LNCaP clone FGC (cell line): ENCODE measurements at regions not wholly inside any gene's neighbourhood (a gene's known extent, or its start where the extent isn't known, plus 50 kb on each side); places are given as distances from the start of the nearest gene placed in this dataset.

Experiments used
- DNase-seq: peaks from one replicate; pipeline ENCODE4 v3.0.0-alpha.2; 2011; ENCODE audit warnings: low read depth
- H3K4me3 ChIP-seq: 2 replicates; pipeline ENCODE4 v1.5.1; 2011; ENCODE audit warnings: mild to moderate bottlenecking, low read depth, low read length, control low read depth
- TF ChIP-seq, protein P1 (sequence below): IDR thresholded peaks from 2 replicates; pipeline ENCODE4 v1.5.1; 2012; ENCODE audit warnings: mild to moderate bottlenecking; ENCODE audit not compliant: control insufficient read depth, insufficient read depth; ENCODE audit errors: extremely low read depth

DNA sequence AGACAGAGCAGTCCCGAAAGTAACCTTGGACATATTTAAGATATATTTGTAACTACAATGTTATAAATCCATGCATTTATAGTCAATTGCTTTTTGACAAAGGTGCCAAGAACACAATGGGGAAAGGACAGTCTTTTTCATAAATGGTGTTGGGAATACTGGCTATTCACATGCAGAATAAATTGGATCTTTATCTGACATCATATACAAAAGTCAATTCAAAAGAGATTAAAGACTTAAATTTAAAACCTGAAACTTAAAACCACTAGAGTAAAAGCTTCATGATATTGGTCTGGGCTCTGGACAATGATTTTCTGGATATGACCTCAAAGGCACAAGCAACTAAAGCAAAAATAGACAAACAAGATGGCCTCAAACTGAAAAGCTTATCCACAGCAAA, 950.7 kb upstream of the TYRP1 start:
- TF ChIP-seq, protein P1, sequence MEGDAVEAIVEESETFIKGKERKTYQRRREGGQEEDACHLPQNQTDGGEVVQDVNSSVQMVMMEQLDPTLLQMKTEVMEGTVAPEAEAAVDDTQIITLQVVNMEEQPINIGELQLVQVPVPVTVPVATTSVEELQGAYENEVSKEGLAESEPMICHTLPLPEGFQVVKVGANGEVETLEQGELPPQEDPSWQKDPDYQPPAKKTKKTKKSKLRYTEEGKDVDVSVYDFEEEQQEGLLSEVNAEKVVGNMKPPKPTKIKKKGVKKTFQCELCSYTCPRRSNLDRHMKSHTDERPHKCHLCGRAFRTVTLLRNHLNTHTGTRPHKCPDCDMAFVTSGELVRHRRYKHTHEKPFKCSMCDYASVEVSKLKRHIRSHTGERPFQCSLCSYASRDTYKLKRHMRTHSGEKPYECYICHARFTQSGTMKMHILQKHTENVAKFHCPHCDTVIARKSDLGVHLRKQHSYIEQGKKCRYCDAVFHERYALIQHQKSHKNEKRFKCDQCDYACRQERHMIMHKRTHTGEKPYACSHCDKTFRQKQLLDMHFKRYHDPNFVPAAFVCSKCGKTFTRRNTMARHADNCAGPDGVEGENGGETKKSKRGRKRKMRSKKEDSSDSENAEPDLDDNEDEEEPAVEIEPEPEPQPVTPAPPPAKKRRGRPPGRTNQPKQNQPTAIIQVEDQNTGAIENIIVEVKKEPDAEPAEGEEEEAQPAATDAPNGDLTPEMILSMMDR: no peak
- DNase-seq: no peak
- no peak overlapping the region for H3K4me3 ChIP-seq

DNA sequence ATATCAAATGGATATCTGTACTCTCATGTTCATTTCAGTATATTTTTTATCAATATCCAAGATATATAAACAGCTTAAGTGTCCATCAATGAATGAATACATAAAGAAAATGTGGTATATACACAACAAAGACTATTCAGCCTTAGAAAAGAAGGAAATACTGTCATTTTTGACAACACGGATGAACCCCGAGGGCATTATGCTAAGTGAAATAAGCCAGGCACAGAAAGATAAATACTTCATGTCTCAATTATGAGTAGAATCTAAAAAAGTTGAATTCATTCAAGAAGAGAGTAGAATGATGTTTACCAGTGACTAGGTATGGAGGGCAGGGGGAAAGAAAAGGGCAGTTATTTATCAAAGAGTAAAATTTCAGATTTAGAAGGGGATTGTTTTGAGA, 949.8 kb upstream of the TYRP1 start:
- no peak overlapping the region for H3K4me3 ChIP-seq
- TF ChIP-seq, protein P1: no peak
- no peak for DNase-seq

DNA sequence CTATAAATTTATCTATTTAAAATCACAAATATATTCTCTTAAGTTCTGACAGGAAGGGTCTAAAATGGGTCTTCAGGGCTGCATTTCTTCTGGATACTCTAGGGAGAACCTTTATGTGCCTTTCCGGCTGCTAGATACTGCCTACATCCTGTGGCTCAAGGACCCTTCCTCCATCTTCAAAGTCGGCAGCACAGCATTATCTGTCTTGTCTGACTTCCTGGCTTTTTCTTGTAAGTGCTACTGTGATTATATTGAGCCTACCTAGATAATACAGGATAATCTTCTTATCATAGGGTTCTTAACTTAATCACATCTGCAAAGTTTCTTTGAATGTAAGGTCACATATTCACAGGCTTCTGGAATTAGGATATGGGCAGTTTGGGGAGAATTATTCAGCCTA, 943.8 kb upstream of the TYRP1 start:
- DNase-seq: no peak
- no peak overlapping the region for H3K4me3 ChIP-seq
- TF ChIP-seq, protein P1: no peak

DNA sequence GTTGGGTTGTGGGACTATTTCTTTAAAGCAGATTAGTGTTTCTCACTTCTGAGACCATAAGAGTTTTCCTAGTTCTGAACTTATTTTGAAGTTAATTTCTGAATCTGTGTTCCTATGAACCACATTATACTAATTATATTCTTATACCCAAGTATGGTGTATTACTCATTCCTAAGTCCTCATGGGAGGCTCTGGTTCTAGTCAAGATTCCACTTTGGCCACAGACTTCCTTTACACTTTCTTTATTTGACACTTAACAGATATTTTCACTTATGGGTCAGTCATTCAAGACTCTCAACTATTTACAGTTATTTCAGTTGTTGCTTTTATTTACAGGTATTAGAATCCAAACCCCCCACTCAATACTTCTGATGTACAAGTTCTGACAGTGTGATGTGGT, 937.2 kb upstream of the TYRP1 start:
- H3K4me3 ChIP-seq: no peak overlapping the region
- TF ChIP-seq, protein P1: no peak
- DNase-seq: no peak

DNA sequence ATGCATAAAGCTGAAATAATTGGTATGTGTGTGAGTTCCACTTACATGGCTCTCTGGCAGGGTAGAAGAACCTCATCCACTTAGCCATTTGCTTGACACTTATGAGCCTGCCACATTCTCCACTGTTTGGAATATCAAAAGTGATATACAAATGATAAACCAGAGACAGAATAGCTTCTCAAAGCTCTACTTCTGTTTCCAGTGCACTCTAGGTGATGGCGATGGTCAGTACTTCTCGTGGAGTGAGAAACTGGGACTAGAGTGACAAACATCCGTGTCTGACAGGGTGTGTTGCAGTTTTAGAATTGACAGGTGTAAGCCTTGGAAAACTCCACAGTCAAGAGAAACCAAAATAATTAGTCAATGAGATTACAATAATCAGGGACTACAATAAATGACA, 935.8 kb upstream of the TYRP1 start:
- TF ChIP-seq, protein P1: no peak
- no peak overlapping the region for H3K4me3 ChIP-seq
- no peak for DNase-seq

DNA sequence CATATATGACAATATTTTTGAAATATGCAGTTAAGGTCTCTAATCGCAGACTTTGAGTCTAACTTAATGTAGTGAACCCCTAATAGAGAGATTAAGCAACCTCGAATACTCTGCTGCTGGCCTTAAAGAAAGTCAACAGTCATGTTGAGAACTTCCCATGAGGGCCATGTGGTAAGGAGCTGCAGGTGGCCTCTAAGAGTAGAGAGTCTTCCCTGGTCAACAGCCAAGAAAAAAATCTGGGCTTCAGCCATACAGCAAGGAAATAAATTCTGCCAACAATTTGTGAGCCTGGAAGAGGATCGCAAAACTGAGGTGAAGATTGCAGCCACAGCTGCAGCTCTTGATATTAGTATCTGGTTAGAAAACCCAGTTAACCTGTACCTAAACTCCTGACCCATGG, 935.2 kb upstream of the TYRP1 start:
- TF ChIP-seq, protein P1: no peak
- H3K4me3 ChIP-seq: no peak overlapping the region
- DNase-seq: no peak

DNA sequence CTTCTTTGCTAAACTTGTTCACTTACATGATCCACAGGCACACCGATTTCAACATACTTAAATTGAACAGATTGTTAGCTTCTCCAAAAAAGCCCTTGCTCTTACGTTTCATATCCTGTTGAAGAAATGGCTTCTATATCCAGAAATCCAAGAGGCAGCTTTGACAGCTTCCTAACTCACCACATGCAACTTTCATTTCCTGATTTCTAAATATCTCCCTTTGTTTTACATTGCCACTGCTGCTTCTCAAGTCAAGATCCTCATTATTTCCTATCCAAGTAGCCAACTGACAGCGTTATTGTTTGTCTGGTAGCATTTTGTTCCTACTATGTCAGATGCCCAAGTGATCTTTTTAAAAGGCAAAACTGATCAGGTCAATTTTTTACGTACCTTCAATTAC, 913.2 kb upstream of the TYRP1 start:
- TF ChIP-seq, protein P1: no peak
- no peak overlapping the region for H3K4me3 ChIP-seq
- no peak for DNase-seq
